ENCODE measurements at regions not wholly inside any gene's neighbourhood (a gene's known extent, or its start where the extent isn't known, plus 50 kb on each side); places are given as distances from the start of the nearest gene placed in this dataset.

DNA sequence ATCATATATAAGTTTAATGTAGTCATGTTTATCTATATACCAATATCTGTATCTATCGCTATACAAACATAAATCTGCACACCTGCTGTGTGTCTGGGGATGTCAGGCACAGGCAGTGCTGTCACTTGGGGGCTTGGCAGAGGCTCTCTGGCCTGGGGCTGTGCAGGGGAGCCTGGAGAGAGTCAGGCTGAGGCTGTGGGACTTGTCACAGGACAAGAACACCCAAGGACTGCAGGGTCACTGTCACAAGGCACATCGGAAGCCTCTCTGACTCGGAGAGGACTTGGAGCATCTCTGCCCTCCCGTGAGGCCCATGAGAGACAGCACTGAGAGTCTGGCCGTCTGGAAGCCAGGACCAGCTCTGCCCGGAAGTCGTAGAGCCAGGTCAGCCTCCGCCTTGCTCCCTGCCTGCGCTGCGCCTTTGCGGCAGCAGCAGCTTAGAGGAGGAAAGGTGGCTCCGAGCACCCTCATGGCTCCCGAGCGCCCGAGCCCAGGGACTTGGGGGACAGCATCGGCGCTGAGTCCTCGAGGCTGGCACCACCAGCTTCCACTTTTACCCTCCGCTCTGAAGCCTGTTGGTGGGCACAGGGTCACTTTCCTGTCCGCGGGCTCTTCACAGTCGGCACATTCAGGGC is 280.3 kb downstream of the NDUFA10 start:
- ATAC-seq (no peak), DNase-seq (peak in 1 of 6 donors; percentile 41)
- WGBS, 2 donors = 72 to 78% methylated on average over 22 of the region's 22 CpGs

DNA sequence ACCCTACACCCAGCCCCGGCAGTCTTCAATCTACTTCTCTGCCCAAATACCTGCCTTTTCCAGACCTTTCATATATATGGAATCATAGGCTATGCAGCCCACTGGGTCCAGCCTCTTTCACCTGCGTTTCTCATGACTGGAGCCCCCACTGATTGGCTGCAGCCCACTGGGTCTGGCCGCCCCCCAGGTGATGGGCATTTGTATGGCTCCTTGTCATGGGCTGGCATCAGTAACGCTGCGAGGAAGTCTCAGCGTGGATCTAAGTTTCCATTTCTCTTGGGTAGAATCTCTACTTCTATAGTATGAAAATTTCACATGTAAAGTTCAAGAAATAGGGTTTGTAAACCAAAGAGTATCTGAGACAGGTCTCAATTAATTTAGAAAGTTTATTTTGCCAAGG is 281.9 kb downstream of the NDUFA10 start:
- Histone ChIP-seq H3K27me3 (no peaks in the 10 kb centered on the region), H3K4me1 (no peaks in the 10 kb centered on the region), H3K27ac (no peak overlapping the region), H3K9me3 (no peaks in the 10 kb centered on the region), H3K4me3 (no peak overlapping the region), H3K36me3 (no peaks in the 10 kb centered on the region)
- FAIRE-seq (no peak), DNase-seq (no peak), ATAC-seq (no peak)
- TF ChIP-seq CTCF (IDR thresholded peaks at IDR 0.05) = no peak
- WGBS, 2 donors = 61 to 73% methylated on average over 6 of the region's 6 CpGs
- intact Hi-C loops (cut with DNase I) = no loop called here

More for the DNA sequence above, 280.3 kb downstream of the NDUFA10 start:
- no peaks in the 10 kb centered on the region for H3K36me3 ChIP-seq
- FAIRE-seq = no peak
- no peak for TF ChIP-seq CTCF (IDR thresholded peaks at IDR 0.05)
- H3K27me3 ChIP-seq = no peaks in the 10 kb centered on the region
- H3K4me3 ChIP-seq = no peak overlapping the region
- H3K9me3 ChIP-seq = no peaks in the 10 kb centered on the region
- H3K4me1 ChIP-seq = no peaks in the 10 kb centered on the region
- no peak overlapping the region for H3K27ac ChIP-seq
- intact Hi-C loops (cut with DNase I) = no loop called here

DNA sequence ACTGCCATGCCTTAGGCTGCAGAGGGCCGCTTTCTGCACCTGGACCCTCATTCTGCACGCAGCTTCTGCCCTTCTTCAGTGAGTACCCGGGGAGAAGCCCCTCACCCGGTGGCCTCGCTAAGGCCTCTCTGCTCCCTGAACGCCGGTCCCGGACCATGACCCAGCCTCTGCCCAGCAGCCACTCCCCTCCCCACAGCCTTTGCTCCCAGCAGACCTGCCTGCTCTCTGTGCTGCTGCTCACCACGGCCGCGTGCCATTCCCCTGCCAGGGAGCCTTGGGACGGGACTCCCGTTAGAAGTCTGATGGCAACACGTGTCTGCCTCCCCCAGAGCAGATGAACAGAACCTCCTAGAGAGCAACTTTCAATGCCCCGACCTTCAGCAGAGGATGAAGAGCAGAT is 282.8 kb downstream of the NDUFA10 start:
- Histone ChIP-seq H3K27me3 (no peaks in the 10 kb centered on the region), H3K4me3 (no peak overlapping the region), H3K36me3 (no peaks in the 10 kb centered on the region), H3K27ac (no peak overlapping the region), H3K4me1 (no peaks in the 10 kb centered on the region), H3K9me3 (no peaks in the 10 kb centered on the region)
- WGBS, 2 donors = 38 to 48% methylated on average over 15 of the region's 15 CpGs
- TF ChIP-seq CTCF (IDR thresholded peaks at IDR 0.05) = no peak
- intact Hi-C loops (cut with DNase I) = no loop called here
- DNase-seq = peak in 1 of 6 donors; percentile 42
- FAIRE-seq = no peak
- ATAC-seq = no peak

GRCh38 chr2:239739206-239739605 is 285.9 kb downstream of the NDUFA10 start:
- Histone ChIP-seq H3K4me3 (no peak overlapping the region), H3K27me3 (no peaks in the 10 kb centered on the region), H3K4me1 (no peaks in the 10 kb centered on the region), H3K27ac (no peak overlapping the region), H3K36me3 (no peaks in the 10 kb centered on the region), H3K9me3 (no peaks in the 10 kb centered on the region)
- no peak for DNase-seq
- no peak for ATAC-seq
- WGBS, 2 donors = 57 to 70% methylated on average over 8 of the region's 8 CpGs
- no peak for FAIRE-seq
- intact Hi-C loops (cut with DNase I) = no loop called here
- no peak for TF ChIP-seq CTCF (IDR thresholded peaks at IDR 0.05)

DNA sequence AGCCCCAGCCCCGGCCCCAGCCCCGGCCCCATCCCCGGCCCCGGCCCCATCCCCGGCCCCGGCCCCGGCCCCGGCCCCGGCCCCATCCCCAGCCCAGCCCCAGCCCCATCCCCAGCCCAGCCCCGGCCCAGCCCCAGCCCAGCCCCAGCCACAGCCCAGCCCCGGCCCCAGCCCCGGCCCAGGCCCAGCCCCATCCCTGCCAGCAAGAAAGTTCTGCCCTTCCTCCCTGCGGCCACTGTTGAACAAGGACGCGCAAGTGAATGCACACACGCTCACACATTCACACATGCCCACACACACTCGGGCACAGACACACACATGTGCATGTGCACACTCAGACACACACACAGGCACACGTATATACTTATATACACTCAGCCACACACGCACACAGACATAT is 287.0 kb downstream of the NDUFA10 start:
- intact Hi-C loops (cut with DNase I) = no loop called here
- Histone ChIP-seq H3K36me3 (no peaks in the 10 kb centered on the region), H3K4me3 (no peak overlapping the region), H3K27me3 (no peaks in the 10 kb centered on the region), H3K9me3 (no peaks in the 10 kb centered on the region), H3K4me1 (no peaks in the 10 kb centered on the region), H3K27ac (no peak overlapping the region)
- no peak for TF ChIP-seq CTCF (IDR thresholded peaks at IDR 0.05)
- FAIRE-seq (no peak), ATAC-seq (no peak), DNase-seq (no peak)
- WGBS, 2 donors = 42 to 55% methylated on average over 11 to 17 of the region's 19 CpGs

Measured in pancreas (tissue), 10 donors.